HTR-8/SVneo (cell line): ENCODE measurements at regions not wholly inside any gene's neighbourhood (a gene's known extent, or its start where the extent isn't known, plus 50 kb on each side); places are given as distances from the start of the nearest gene placed in this dataset.

Experiments
- DNase-seq: peaks from one replicate; pipeline ENCODE4 v3.0.0; 2011; ENCODE audit warnings: low spot score, mixed read lengths; ENCODE audit not compliant: insufficient read length
- FAIRE-seq: peaks from 2 replicates; lab custom pipeline; 2011; peaks lifted over from hg19 to GRCh38; lab: Jason Lieb, UNC

DNA sequence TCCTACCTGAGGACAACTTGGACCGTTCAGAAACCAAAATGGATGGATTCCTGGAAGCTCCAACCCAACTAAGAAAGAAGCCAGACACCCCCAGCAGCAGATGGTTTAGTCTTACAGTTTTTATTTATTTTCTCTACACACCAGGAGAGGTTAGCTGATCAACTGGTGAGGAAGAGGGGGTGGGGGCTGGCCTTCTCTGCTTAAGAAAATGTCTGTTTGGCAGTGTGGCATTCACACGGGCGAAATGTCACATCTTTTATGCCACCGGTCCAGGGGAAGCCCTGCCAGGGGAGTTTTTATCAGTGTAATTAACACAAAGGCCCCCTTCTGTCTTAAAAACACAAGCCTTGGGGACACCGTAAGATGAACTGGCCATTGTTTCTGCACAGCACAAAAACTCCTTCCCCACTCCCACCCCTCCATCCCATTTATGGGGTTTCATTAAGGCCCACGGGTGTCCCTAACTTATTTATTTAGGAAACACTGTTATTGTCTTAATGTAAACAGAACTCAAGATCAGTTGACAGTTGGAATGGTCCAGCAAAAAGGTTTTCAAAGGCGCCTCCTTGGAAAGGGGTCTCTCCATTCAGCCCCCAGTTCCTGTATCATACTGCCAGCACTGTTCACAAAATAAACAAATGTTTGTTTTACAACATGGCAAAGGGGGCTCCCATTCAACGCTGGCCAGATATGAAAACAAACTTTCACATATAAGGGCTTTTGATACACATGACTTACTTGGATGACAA is 217.0 kb downstream of the C1D start:
- DNase-seq (no peak), FAIRE-seq (no peak)

DNA sequence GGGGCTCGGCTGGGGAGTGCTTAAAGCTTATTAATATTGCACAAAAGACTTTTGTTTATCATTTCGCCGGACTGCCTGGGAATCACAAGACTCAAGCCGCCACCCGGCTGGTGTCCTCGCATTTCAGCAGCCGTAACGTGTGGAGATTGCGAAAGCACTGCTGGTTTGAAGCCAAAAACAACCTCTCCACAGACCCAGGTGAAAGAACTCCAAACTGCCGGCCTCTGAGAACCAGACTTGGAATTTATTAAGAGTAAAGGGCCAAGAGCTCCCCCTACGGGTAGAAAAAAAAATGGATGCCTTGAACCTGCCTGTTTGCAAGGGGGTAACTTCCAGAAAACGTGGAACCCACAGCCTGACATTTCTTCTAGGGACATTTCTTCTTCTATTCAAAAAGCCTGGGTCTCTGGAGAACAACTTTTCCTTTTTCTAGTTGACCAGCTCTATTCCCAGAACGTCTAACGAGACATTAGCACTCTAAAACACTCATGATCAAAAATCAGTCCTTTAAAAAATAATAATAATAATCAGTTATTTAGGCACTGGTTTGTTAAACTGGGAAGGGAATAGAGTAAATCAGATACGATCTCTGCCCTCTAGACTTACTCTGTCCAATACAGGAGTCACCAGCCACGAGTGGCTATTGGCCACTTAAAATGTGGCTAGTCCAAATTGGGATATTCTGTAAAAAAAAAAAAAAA is 216.3 kb downstream of the C1D start:
- DNase-seq, result peak; percentile 88
- FAIRE-seq, result peak; percentile 51

DNA sequence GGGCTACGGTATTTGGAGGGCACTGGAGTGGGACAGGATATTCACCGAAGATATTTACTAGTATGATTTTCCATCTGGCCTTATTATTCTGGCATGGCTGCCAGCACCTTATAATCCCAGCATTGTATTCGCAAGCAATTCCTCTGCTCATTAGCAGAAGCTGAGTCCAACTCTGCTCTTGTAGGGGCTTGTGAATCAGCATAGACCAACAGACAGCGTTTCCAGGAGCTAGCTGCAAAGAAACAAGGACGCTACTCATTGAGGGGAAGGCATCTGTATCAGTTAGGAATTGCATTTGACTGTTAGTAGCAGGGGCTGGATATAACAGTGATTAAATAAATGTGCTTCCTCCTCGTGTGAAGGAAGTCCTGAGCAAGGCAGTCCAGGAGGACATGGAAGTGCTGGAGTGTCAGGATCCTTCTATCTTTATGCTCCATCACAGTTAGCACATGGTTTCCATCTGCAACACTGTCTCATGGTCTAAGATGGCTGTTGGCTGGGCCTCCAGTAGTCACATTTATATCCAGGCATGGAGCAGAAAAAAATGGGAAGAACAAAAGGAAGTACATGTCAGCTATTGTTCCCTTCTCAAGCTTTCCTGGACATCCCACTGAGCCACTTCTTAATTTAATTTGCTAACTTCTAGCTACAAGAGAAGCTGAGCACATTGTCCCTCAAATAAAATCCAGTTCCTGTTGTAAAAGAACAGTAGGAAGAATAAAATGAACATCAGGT is 214.1 kb downstream of the C1D start:
- DNase-seq (no peak), FAIRE-seq (no peak)

DNA sequence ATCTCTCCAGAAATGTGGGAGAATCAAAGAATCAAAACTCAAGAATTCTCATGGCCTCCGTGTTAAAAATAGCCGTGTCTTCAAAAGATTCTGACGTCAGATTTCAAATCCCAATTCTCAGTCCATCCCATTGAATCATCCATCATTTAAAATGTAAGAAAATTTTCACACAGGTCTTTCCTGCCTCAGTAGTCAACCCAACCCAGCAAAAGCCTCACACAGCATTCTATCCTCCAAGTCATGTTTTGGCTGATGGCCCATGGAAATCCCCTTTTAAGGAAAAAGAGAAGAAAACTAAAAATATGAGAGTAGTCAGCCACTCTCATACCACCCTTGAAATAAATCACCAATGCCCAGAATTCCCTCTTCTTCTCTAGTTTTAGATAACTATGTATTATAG is 211.8 kb downstream of the C1D start:
- DNase-seq (no peak), FAIRE-seq (no peak)

DNA sequence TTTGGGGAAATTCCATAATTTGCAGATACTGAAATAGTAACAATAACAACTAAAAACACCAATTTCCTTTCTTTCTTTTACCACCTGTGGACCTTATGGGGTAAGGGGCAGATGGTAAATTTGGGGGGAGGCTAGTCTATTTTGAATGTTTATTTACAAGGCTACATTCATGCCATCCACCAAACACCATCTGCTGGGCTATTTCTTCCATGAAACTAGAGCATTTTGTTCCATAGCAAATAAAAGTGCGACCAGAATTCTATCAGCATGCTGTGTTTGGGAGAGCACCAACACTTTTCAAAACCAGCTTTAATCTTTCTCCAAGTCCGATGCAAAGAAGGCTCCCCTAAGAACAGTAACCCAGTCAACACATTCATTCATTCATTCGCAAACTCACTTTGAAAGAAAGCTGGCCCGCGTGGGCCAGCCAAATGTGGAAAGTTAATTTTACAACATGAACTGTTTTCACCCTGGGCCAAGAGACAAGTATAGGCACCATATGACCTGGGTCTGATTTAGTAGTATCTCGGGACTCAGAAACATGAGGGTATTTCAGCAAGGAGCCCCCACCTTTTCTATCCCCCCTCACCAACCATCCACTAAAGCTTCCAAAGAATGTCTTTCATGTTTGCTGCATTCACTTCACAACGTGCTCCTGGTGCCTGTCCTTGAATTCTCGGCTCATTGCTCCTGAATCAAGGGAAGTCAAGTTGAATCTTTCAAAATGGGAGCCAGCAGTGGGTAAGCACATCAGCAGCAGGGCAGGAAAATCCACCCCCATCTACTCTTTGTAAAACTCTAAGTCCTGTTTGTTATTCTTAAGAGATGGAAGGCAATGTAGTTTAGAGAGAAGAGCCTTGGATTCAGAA is 210.6 kb downstream of the C1D start:
- no peak for FAIRE-seq
- no peak for DNase-seq

DNA sequence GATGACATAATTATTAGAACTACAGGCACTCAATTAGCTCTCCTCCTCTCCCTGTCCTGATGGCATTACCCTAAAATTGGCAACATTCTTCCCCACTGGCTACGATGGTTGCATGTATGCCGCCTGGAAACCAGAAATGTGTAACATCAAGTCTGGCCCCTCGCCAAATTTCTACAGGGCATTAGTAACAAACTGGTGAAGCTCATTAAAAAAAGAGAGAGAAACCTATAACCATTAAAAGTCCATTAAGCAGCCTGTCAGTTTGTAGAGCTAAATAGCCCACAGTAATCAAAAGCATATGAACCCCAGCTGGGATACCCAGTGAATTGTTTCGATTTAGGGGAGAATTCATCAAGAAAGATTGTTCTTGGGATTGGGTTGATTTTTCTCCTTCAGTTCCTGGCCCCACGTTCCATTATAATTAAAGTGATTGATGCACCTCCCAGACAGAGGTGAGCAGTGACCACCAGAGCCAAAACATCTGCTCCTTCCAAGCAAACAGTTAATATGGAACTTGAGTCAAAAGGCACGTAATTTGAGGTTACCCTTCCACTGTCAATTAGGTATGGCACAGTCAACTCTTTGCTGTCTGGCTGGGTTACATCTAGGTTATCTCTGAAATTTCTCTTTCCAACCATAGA is 208.6 kb downstream of the C1D start:
- no peak for FAIRE-seq

DNA sequence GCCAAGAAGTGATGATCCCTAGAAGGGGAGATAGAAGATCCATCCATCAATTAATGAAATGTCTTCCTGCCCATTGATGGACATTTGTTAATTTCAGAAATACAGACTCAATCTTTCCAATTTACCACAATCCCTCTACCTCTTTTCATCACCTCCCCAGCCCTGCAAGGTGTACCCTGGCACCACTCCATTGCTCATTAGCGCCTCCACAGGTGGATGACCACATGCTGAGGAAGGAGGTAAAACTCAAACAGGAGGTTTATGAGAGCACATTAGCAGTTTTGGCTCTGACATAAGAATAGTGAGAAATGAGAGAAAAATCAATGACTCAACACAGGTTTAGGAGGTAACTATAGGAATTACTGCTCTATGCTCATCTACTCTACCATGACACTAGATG is 208.0 kb downstream of the C1D start:
- no peak for DNase-seq
- no peak for FAIRE-seq

More for the DNA sequence above, 208.6 kb downstream of the C1D start:
- no peak for DNase-seq

DNA sequence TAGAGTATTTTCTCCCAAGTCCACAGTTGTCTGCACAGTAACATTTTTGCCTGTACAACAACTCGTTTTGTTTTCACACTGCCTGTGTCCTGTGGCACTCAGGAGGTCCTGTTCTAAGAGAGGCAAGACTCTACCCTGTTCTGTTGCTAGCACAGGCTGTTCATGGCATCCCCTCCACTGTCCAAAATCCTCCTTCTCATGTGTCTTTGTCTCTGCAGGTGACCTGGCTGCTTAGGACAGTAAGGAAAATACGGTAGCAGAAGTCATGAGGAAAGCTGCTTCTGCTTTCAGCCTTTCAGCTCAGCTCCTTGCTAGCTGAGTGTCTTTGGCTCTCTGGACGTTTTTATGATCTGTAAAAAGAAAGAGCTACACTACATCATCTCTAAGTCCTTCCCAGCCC is 205.9 kb downstream of the C1D start:
- DNase-seq (no peak), FAIRE-seq (no peak)

DNA sequence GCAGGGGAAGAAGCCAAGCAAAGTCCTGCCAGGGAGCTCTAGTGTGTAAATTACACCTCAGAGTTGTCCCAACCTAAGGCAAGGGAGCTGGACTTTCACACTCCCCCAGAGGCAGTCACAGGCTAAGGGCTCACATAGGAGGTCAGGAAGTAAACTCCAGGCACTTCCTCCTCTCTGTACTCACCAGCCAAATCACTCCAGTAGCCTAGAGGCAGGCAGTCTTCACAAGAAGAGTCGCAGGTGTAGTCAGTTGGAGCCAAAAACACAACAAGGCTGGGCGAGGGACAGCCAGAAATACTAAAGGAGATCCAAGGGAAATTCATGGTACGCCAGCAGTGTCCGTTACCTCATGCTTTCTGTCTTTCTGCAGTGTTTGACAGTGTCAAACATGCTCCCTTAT is 205.0 kb downstream of the C1D start:
- no peak for FAIRE-seq

DNA sequence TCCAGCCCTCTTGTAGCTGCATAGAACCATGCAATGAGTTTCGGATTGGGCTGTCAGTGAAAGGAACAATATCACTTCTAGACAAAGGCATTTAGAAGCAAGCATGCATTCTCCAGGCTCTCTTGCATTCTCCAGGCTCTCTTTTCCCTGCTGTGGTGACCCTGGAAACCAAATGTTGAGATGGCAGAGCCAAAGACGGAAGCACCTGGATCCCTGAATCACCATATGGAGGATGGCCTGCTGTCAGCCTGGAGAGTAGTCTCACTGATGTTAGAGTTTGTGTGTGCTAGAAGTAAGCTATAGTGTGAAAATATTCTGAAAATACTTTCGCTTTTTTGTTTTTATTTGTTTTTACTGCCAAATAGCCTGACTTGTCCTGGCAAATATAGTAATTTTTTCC is 203.9 kb downstream of the C1D start:
- no peak for FAIRE-seq

More for the DNA sequence above, 205.0 kb downstream of the C1D start:
- DNase-seq, result no peak

DNA sequence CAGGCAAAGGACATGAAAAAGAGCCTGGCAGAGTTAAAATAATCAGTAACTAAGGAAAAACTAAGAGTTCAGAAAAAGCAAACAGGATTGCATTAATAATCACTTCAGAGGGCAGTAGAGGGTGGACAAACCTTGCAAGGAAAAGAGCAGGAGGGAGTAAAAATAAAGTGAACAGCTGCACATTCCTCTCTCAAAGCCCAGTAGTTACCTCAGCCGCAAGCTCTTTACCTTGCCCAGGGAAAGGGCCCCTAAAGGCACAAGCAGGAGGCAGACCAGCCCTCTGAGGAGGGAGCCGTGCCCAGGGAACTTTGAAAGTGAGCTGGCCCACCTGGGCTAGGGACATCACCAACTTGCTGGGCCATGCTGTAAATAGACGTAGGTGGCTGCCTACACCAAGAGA is 196.9 kb downstream of the C1D start:
- no peak for DNase-seq
- FAIRE-seq, result no peak

More for the DNA sequence above, 203.9 kb downstream of the C1D start:
- DNase-seq, result no peak

DNA sequence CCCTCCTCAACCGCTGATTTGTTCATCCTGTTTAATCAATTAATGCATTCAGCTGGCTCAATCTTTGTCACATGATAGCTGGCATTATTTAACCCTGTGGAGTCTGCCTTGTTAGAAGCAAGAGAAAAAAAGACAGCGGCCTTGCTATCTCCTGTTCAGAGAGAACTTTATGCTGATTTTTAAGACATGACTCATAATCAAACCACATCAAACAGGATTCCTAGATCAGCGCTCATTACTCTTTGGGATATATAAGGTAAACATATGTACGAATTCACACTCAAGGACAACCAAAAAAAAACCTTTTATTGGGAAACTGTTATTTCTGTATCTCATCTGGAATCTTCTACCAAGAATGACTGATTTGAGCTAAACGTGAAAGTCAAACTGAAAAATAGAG is 195.1 kb downstream of the C1D start:
- FAIRE-seq (no peak), DNase-seq (no peak)

DNA sequence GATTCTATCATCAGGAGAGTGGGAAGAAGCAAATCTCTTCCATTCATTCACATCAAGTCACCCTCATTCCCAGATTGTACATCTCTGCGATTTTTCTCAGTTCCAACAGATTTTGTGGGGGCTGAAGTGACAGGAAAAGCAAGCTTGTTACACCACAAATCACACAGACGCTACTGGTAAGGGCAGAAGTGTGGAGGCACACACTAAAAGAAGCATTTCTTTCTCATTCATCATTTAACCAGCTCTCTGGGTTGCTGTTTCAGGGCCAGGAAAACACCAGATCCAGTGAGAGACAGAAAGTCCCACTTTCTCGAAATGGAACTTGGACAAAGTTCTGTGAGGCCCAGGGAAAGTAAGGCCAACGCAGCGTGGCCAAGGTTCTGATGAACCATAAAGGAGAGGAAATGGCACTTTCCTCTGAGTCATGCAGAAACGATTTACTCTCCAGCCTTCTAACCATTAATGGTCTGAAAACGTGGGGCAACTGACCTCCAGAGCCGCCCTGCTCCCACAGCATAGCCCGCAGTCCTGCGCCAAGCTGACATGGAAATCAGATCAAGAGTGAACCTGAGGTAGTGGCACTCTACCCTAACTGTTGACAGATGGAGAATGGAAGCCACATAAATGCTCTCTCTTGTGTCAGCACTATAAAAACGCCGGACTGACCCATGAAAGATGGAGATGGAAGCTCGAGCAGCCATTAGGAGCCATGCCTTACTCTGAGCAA is 191.0 kb downstream of the C1D start:
- FAIRE-seq (peak; percentile 63), DNase-seq (peak; percentile 69)

DNA sequence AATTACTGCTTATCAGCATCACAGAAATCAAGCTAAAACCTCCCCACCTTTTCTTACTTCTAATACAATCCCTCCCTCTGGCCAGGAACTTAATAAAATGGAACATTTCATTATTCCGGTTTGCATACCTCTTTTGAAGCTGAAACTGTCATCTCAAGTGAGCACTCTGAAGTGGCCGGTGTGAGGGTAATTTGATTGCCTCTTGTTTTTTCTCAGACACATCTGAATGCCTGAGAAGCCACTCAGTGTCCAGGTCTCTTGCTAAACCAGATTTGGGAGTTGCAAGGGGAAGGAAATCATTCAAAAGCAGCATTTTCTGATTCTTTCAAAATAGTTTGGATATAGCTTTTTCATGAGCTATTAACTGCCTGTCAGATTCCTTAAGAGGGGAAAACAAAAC is 190.3 kb downstream of the C1D start:
- no peak for DNase-seq
- FAIRE-seq, result no peak

DNA sequence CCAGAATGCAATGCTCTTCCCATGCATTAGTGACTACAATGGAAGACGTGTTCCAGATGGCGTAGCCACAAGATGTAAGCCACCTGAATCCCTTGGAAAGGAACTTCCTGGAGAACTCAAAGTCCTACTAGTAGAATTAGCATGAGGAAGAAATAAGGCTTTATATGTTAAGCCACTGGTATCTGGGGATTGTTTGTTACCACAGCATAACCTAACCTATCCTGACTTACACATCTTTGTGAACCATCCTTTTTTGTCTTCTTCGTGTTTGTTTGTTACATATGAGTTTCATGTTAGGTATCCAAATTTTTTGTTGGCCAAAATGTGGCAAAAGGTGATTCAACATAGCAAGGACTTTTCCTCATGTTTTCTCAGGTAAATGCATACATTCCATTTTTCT is 188.9 kb downstream of the C1D start:
- DNase-seq, result no peak
- FAIRE-seq, result no peak

DNA sequence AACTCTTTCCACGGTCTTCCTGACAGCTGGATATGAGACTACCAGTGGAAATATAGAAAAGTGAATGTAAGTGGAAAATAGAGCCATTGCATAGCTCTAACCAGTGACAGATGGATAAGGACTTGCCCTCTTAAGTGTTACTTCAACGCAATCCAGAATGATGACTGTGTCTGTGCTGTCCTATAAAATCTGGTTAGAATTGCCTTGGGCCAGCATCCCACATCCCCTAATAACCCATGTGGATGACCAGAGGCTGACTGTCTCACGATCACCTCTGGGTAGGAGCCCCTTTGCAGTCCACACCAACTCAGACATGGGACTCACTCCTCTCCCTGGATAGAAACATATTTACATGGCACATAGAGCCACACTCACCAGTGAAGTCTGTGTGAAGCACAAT is 186.6 kb downstream of the C1D start:
- FAIRE-seq (peak; percentile 9), DNase-seq (peak; percentile 29)

DNA sequence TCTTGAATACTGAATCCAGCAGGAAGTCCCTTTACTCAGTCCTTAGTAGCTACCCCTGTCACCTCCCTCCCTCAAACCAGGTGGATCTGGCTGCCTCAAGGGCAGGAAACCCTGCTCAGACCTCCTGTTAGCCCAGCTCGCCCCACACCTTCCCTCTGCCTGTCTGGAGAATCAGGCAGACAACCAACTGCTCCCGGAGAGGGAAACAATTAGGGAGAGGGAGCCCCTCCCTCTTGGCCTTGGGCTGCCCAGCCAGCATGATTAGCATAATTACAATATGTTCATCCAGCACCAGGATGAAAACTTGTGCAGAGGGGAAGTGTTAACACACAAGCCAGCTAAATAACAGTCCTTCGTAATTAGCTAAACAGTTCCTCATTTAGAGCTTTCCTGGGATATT is 185.5 kb downstream of the C1D start:
- DNase-seq, result no peak

DNA sequence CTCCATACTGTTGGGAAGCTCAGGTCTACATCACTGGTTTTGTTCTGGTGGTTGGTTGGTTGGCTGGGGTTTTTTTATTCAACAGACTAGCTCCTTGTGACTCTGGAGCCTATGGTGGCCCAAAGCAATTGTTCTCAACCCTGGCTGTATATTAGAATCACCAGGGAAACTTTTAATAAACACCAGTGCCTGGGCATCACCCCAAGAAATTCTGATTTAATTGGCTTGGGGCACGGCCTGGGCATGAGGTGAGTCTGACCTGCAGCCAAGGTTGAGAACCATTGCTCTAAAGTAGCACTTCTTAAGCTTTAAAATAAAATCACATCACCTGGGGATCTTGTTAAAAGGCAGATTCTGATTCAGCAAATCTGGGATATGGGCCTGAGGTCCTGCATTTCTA is 184.1 kb downstream of the C1D start:
- no peak for DNase-seq
- no peak for FAIRE-seq

More for the DNA sequence above, 185.5 kb downstream of the C1D start:
- FAIRE-seq, result no peak
